CD4-positive, alpha-beta memory T cell (primary cell): ENCODE measurements at regions not wholly inside any gene's neighbourhood (a gene's known extent, or its start where the extent isn't known, plus 50 kb on each side); places are given as distances from the start of the nearest gene placed in this dataset.
"Not testable (repeated sequence)": the region's sequence is repeated elsewhere in the genome, so short reads cannot be mapped to it uniquely, and the experiment has no call there.

Experiments
- CTCF ChIA-PET: fragments of 350-600 bp; sonication (Branson Sonifier 250); formaldehyde crosslinking; loops from one replicate; lab custom pipeline; 2021; ENCODE audit warnings: inconsistent platforms; ENCODE audit not compliant: partially characterized antibody; lab: Charles Lee
- POLR2A ChIA-PET: fragments of 350-600 bp; sonication (Branson Sonifier 250); formaldehyde crosslinking; loops from one replicate; lab custom pipeline; 2021; ENCODE audit not compliant: partially characterized antibody; lab: Charles Lee
- DNase-seq, 5 donors: peaks; one replicate each; pipeline versions ENCODE4 v3.0.0 to v3.0.0-alpha.2; 2020 to 2022; ENCODE audit warnings: mixed read lengths in 1 of 5
- H3K27ac ChIP-seq: one replicate; pipeline ENCODE4 v1.7.0; 2013; ENCODE audit warnings: low read depth, low read length
- H3K27me3 ChIP-seq: 2 replicates; pipeline ENCODE4 v1.7.0; 2013; ENCODE audit warnings: mild to moderate bottlenecking, low read length, moderate library complexity; ENCODE audit not compliant: insufficient read depth
- H3K36me3 ChIP-seq: 2 replicates; pipeline ENCODE4 v1.7.0; 2013; ENCODE audit warnings: mild to moderate bottlenecking, low read length, moderate library complexity; ENCODE audit not compliant: insufficient read depth
- H3K4me1 ChIP-seq: 2 replicates; pipeline ENCODE4 v1.7.0; 2013; ENCODE audit warnings: mild to moderate bottlenecking, low read length, moderate library complexity; ENCODE audit not compliant: insufficient read depth
- H3K4me3 ChIP-seq, 2 donors: one replicate each; pipeline ENCODE4 v1.7.0; 2013; ENCODE audit warnings: low read length in 2 of 2, mild to moderate bottlenecking in 1 of 2
- H3K9me3 ChIP-seq, 2 donors: one replicate each; pipeline ENCODE4 v1.7.0; 2013; ENCODE audit warnings: low read length in 2 of 2, control low read depth in 1 of 2; ENCODE audit not compliant: control insufficient read depth in 1 of 2
- H3K27ac Mint-ChIP-seq, 7 donors: one replicate each; pipeline ENCODE4 v1.8.0; 2020 to 2021; ENCODE audit warnings: mixed read lengths in 7 of 7, mild to moderate bottlenecking in 6 of 7, inconsistent platforms in 3 of 7, moderate library complexity in 3 of 7
- H3K27me3 Mint-ChIP-seq, 2 donors: one replicate each; pipeline ENCODE4 v1.8.0; 2020 to 2021; ENCODE audit warnings: mixed read lengths in 2 of 2
- H3K36me3 Mint-ChIP-seq, 2 donors: one replicate each; pipeline ENCODE4 v1.8.0; 2020 to 2021; ENCODE audit warnings: mixed read lengths in 2 of 2, inconsistent platforms in 1 of 2, mild to moderate bottlenecking in 1 of 2
- H3K4me1 Mint-ChIP-seq, 4 donors: one replicate each; pipeline ENCODE4 v1.8.0; 2020 to 2021; ENCODE audit warnings: mixed read lengths in 4 of 4, mild to moderate bottlenecking in 1 of 4
- H3K4me3 Mint-ChIP-seq, 8 donors: one replicate each; pipeline ENCODE4 v1.8.0; 2020 to 2021; ENCODE audit warnings: mixed read lengths in 8 of 8, mild to moderate bottlenecking in 7 of 8, moderate library complexity in 6 of 8, inconsistent platforms in 3 of 8
- H3K9me3 Mint-ChIP-seq, 8 donors: one replicate each; pipeline ENCODE4 v1.8.0; 2020 to 2021; ENCODE audit warnings: mixed read lengths in 8 of 8, mild to moderate bottlenecking in 5 of 8, inconsistent platforms in 3 of 8, moderate library complexity in 1 of 8
- intact Hi-C: fragments of 100-400 bp; cut with micrococcal nuclease; formaldehyde crosslinking; loops from one replicate; pipeline ENCODE4 v1.15.1; 2023

GRCh38 chr15:66885281-66885915 is 180.0 kb upstream of the SMAD3 start:
- intact Hi-C loops: no loop called here
- DNase-seq: no peak
- no peak overlapping the region for H3K27ac Mint-ChIP-seq
- no peaks in the 10 kb centered on the region for H3K9me3 ChIP-seq
- no peak overlapping the region for H3K4me3 Mint-ChIP-seq
- H3K27me3 Mint-ChIP-seq: peaks cover 2 to 9% of the 10 kb centered on the region in 2 donors
- no peaks in the 10 kb centered on the region for H3K36me3 Mint-ChIP-seq
- H3K36me3 ChIP-seq: no peaks in the 10 kb centered on the region
- CTCF ChIA-PET: interaction anchor here (0.7 to 0.9 kb wide), 2 partner anchors 18 to 35 kb away, joined by 3 read pairs; no protein-coding TSS in a partner anchor
- peaks cover 0 to 25% (median 8%) of the 10 kb centered on the region in 8 donors for H3K9me3 Mint-ChIP-seq
- POLR2A ChIA-PET: no interaction called here
- peaks cover 3% of the 10 kb centered on the region for H3K27me3 ChIP-seq
- no peaks in the 10 kb centered on the region for H3K4me1 Mint-ChIP-seq
- no peak overlapping the region for H3K27ac ChIP-seq
- no peaks in the 10 kb centered on the region for H3K4me1 ChIP-seq
- no peak overlapping the region for H3K4me3 ChIP-seq

GRCh38 chr15:66886241-66886675 is 179.1 kb upstream of the SMAD3 start:
- H3K27me3 Mint-ChIP-seq: peaks cover 2 to 3% of the 10 kb centered on the region in 2 donors
- no peak for DNase-seq
- no peak overlapping the region for H3K27ac Mint-ChIP-seq
- H3K4me3 Mint-ChIP-seq: no peak overlapping the region
- Histone ChIP-seq H3K27me3 (peaks cover 3% of the 10 kb centered on the region), H3K27ac (no peak overlapping the region), H3K4me1 (no peaks in the 10 kb centered on the region), H3K9me3 (no peaks in the 10 kb centered on the region), H3K36me3 (no peaks in the 10 kb centered on the region), H3K4me3 (no peak overlapping the region)
- intact Hi-C loops: no loop called here
- no peaks in the 10 kb centered on the region for H3K4me1 Mint-ChIP-seq
- ChIA-PET CTCF (interaction anchor here (0.7 kb wide), 1 partner anchor 17 kb away, joined by 3 read pairs; no protein-coding TSS in a partner anchor), POLR2A (no interaction called here)
- no peaks in the 10 kb centered on the region for H3K36me3 Mint-ChIP-seq
- peaks cover 0 to 26% (median 10%) of the 10 kb centered on the region in 8 donors for H3K9me3 Mint-ChIP-seq

GRCh38 chr15:66886686-66887273 is 178.6 kb upstream of the SMAD3 start:
- Mint-ChIP-seq H3K36me3 (no peaks in the 10 kb centered on the region), H3K27ac (no peak overlapping the region), H3K4me1 (no peaks in the 10 kb centered on the region), H3K9me3 (peaks cover 0 to 31% (median 11%) of the 10 kb centered on the region in 8 donors), H3K4me3 (no peak overlapping the region), H3K27me3 (peaks cover 1 to 5% of the 10 kb centered on the region in 2 donors)
- Histone ChIP-seq H3K9me3 (no peaks in the 10 kb centered on the region), H3K36me3 (no peaks in the 10 kb centered on the region), H3K4me3 (no peak overlapping the region), H3K27ac (no peak overlapping the region), H3K4me1 (no peaks in the 10 kb centered on the region), H3K27me3 (peaks cover 3% of the 10 kb centered on the region)
- POLR2A ChIA-PET: no interaction called here
- CTCF ChIA-PET: no interaction called here
- intact Hi-C loops: no loop called here
- DNase-seq: no peak

- POLR2A ChIA-PET, H3K27me3 ChIP-seq, H3K27ac ChIP-seq, H3K4me3 ChIP-seq, H3K4me1 ChIP-seq, H3K27ac Mint-ChIP-seq, H3K4me3 Mint-ChIP-seq, H3K36me3 Mint-ChIP-seq, intact Hi-C loops, H3K36me3 ChIP-seq, H3K9me3 ChIP-seq, H3K4me1 Mint-ChIP-seq, DNase-seq: not testable (repeated sequence)
- CTCF ChIA-PET: interaction anchor here (1.4 to 1.6 kb wide), 2 partner anchors 14 to 15 kb away, joined by 5 to 7 read pairs; no protein-coding TSS in a partner anchor
- Mint-ChIP-seq H3K9me3 (peaks cover 0 to 32% (median 11%) of the 10 kb centered on the region in 8 donors), H3K27me3 (peaks cover 6 to 11% of the 10 kb centered on the region in 2 donors)
Measured at GRCh38 chr15:66889298-66889697, 176.1 kb upstream of the SMAD3 start.

- Mint-ChIP-seq H3K27me3 (peaks cover 6 to 11% of the 10 kb centered on the region in 2 donors), H3K27ac (no peak overlapping the region), H3K36me3 (no peaks in the 10 kb centered on the region), H3K4me1 (no peaks in the 10 kb centered on the region), H3K9me3 (peaks cover 0 to 32% (median 11%) of the 10 kb centered on the region in 8 donors), H3K4me3 (no peak overlapping the region)
- ChIA-PET CTCF (no interaction called here), POLR2A (no interaction called here)
- Histone ChIP-seq H3K4me1 (no peaks in the 10 kb centered on the region), H3K9me3 (no peaks in the 10 kb centered on the region), H3K4me3 (no peak overlapping the region), H3K36me3 (no peaks in the 10 kb centered on the region), H3K27ac (no peak overlapping the region), H3K27me3 (no peaks in the 10 kb centered on the region)
- intact Hi-C loops: no loop called here
- DNase-seq: no peak
Measured at GRCh38 chr15:66891776-66892175, 173.6 kb upstream of the SMAD3 start.

- Histone ChIP-seq H3K4me1 (no peaks in the 10 kb centered on the region), H3K4me3 (no peak overlapping the region), H3K27ac (no peak overlapping the region), H3K36me3 (no peaks in the 10 kb centered on the region), H3K27me3 (no peaks in the 10 kb centered on the region), H3K9me3 (no peaks in the 10 kb centered on the region)
- CTCF ChIA-PET: interaction anchor here (0.9 kb wide), 1 partner anchor 42 kb away, joined by 3 read pairs; no protein-coding TSS in a partner anchor
- Mint-ChIP-seq H3K27ac (no peak overlapping the region), H3K4me1 (no peaks in the 10 kb centered on the region), H3K36me3 (no peaks in the 10 kb centered on the region), H3K27me3 (peaks cover 6 to 11% of the 10 kb centered on the region in 2 donors), H3K4me3 (no peak overlapping the region), H3K9me3 (peaks cover 0 to 25% (median 9%) of the 10 kb centered on the region in 8 donors)
- DNase-seq: no peak
- intact Hi-C loops: no loop called here
- POLR2A ChIA-PET: no interaction called here
Measured at GRCh38 chr15:66893294-66893693, 172.1 kb upstream of the SMAD3 start.

- no peak for DNase-seq
- CTCF ChIA-PET: no interaction called here
Measured at GRCh38 chr15:66894363-66894762, 171.0 kb upstream of the SMAD3 start.

More at GRCh38 chr15:66894363-66894762, 171.0 kb upstream of the SMAD3 start:
- Mint-ChIP-seq H3K4me1 (no peaks in the 10 kb centered on the region), H3K9me3 (peaks cover 0 to 16% (median 7%) of the 10 kb centered on the region in 8 donors), H3K27ac (no peak overlapping the region), H3K4me3 (no peak overlapping the region), H3K27me3 (peaks cover 6 to 11% of the 10 kb centered on the region in 2 donors), H3K36me3 (no peaks in the 10 kb centered on the region)
- POLR2A ChIA-PET: no interaction called here
- no peaks in the 10 kb centered on the region for H3K27me3 ChIP-seq
- no peaks in the 10 kb centered on the region for H3K9me3 ChIP-seq
- no peak overlapping the region for H3K27ac ChIP-seq
- H3K36me3 ChIP-seq: no peaks in the 10 kb centered on the region
- H3K4me1 ChIP-seq: no peaks in the 10 kb centered on the region
- intact Hi-C loops: no loop called here
- no peak overlapping the region for H3K4me3 ChIP-seq
